Neural progenitor cell (in vitro differentiated cells): ENCODE measurements at regions not wholly inside any gene's neighbourhood (a gene's known extent, or its start where the extent isn't known, plus 50 kb on each side); places are given as distances from the start of the nearest gene placed in this dataset.

Experiments used
- DNase-seq: peaks from one replicate; pipeline ENCODE4 v3.0.0-alpha.2; 2016; ENCODE audit warnings: low spot score
- H2AFZ ChIP-seq: fragments of 200-600 bp; sonication (generic); replicated peaks from 2 replicates; pipeline ENCODE4 v1.6.1; 2016; ENCODE audit warnings: antibody characterized with exemption
- H3F3A ChIP-seq: fragments of 200-600 bp; sonication (generic); 2 replicates; pipeline ENCODE4 v1.6.1; 2016; ENCODE audit warnings: antibody characterized with exemption, low read depth
- H3K27ac ChIP-seq: fragments of 200-600 bp; sonication (generic); 2 replicates; pipeline ENCODE4 v1.5.1; 2016; ENCODE audit warnings: mild to moderate bottlenecking
- H3K27me3 ChIP-seq: fragments of 200-600 bp; sonication (generic); 2 replicates; pipeline ENCODE4 v1.6.1; 2016; ENCODE audit warnings: mild to moderate bottlenecking, moderate library complexity
- H3K36me3 ChIP-seq: fragments of 200-600 bp; sonication (generic); 2 replicates; pipeline ENCODE4 v1.5.1; 2016
- H3K4me1 ChIP-seq: fragments of 200-600 bp; sonication (generic); 2 replicates; pipeline ENCODE4 v1.6.1; 2016; ENCODE audit warnings: mixed run types
- H3K4me2 ChIP-seq: fragments of 200-600 bp; sonication (generic); 2 replicates; pipeline ENCODE4 v1.6.1; 2016
- H3K4me3 ChIP-seq: fragments of 200-600 bp; sonication (generic); 2 replicates; pipeline ENCODE4 v1.5.1; 2016
- H3K79me2 ChIP-seq: fragments of 200-600 bp; sonication (generic); 2 replicates; pipeline ENCODE4 v1.6.1; 2016; ENCODE audit warnings: low read depth
- H3K9ac ChIP-seq: fragments of 200-600 bp; sonication (generic); 2 replicates; pipeline ENCODE4 v1.6.1; 2016
- H3K9me3 ChIP-seq: fragments of 200-600 bp; sonication (generic); 2 replicates; pipeline ENCODE4 v1.5.1; 2016; ENCODE audit warnings: low read depth
- H4K20me1 ChIP-seq: fragments of 200-600 bp; sonication (generic); 2 replicates; pipeline ENCODE4 v1.6.1; 2016; ENCODE audit warnings: low read depth
- H3K27ac Mint-ChIP-seq: 3 replicates; pipeline ENCODE4 v1.8.0; 2021; ENCODE audit warnings: mixed read lengths
- H3K27me3 Mint-ChIP-seq: 2 replicates; pipeline ENCODE4 v1.8.0; 2022; ENCODE audit warnings: low read depth, mild to moderate bottlenecking, inconsistent platforms, moderate library complexity, mixed read lengths; ENCODE audit not compliant: insufficient read depth
- H3K36me3 Mint-ChIP-seq: 3 replicates; pipeline ENCODE4 v1.8.0; 2021; ENCODE audit warnings: mixed read lengths
- H3K4me1 Mint-ChIP-seq: 3 replicates; pipeline ENCODE4 v1.8.0; 2021; ENCODE audit warnings: mixed read lengths
- H3K4me3 Mint-ChIP-seq: 3 replicates; pipeline ENCODE4 v1.8.0; 2021; ENCODE audit warnings: mild to moderate bottlenecking, moderate library complexity, mixed read lengths
- H3K9me3 Mint-ChIP-seq: 3 replicates; pipeline ENCODE4 v1.8.0; 2020; ENCODE audit warnings: mixed read lengths
- EZH2 ChIP-seq: fragments of 200-600 bp; sonication (generic); IDR thresholded peaks from 2 replicates; pipeline ENCODE4 v1.6.1; 2017; ENCODE audit warnings: antibody characterized with exemption, mild to moderate bottlenecking, moderate library complexity
- EZH2phosphoT487 ChIP-seq: fragments of 200-600 bp; sonication (generic); IDR thresholded peaks from 2 replicates; pipeline ENCODE4 v1.6.1; 2017; ENCODE audit warnings: antibody characterized with exemption
- TF ChIP-seq, protein P1 (sequence below): fragments of 200-600 bp; sonication (generic); IDR thresholded peaks from 2 replicates; pipeline ENCODE4 v1.5.1; 2017; ENCODE audit warnings: antibody characterized with exemption, mild to moderate bottlenecking

DNA sequence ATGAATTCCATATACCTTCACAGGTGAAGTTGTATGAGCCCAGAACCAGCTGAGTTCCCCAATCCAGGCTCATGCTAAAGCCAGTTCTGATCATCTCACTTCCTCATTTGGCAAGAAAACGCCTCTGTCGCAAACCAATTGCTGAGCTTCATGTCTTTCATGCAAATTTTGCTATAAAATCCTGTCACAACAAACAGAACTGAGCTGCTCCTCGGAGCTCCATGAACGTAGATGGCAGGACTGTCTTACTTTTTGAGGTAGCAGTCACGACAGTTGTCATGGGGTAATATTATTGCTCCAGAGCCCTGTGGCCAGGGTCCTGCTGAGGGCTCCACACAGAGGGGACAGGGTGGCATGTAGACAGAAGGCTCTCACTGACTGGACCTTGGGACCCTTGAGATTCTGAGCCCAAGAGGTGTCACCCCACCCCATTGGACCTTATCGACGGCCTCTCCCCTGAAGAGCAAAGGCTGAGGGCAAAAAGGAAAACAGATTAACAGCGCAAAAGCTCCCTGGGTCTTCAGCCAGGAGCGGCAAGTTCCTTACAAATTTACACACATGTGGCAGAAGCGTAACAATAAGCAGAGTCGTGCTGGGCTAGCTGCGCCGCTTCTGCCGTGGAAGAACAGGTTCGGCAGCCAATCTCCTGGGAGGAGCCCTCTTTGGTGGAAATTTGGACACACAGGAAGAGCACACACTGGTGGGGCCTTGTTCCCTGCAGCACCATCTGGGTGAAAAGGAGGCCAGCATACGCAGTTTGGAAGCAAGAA is 249.2 kb downstream of the OPA1 start:
- Histone ChIP-seq H3K9me3 (no peaks in the 10 kb centered on the region), H3K27me3 (no peaks in the 10 kb centered on the region), H3K4me1 (peaks cover 11% of the 10 kb centered on the region), H3K4me3 (no peak overlapping the region), H3F3A (peaks cover 12% of the 10 kb centered on the region), H2AFZ (peak overlapping the region; percentile 17), H3K36me3 (no peaks in the 10 kb centered on the region), H4K20me1 (no peaks in the 10 kb centered on the region), H3K27ac (no peak overlapping the region), H3K9ac (no peak overlapping the region), H3K4me2 (no peak overlapping the region), H3K79me2 (no peaks in the 10 kb centered on the region)
- DNase-seq, result no peak
- H3K27me3 Mint-ChIP-seq, result peaks cover 13% of the 10 kb centered on the region
- no peak overlapping the region for H3K4me3 Mint-ChIP-seq
- peaks cover 4% of the 10 kb centered on the region for H3K9me3 Mint-ChIP-seq
- no peak overlapping the region for H3K27ac Mint-ChIP-seq
- H3K36me3 Mint-ChIP-seq, result no peaks in the 10 kb centered on the region
- TF ChIP-seq EZH2 (no peak), EZH2phosphoT487 (no peak)
- TF ChIP-seq, protein P1, sequence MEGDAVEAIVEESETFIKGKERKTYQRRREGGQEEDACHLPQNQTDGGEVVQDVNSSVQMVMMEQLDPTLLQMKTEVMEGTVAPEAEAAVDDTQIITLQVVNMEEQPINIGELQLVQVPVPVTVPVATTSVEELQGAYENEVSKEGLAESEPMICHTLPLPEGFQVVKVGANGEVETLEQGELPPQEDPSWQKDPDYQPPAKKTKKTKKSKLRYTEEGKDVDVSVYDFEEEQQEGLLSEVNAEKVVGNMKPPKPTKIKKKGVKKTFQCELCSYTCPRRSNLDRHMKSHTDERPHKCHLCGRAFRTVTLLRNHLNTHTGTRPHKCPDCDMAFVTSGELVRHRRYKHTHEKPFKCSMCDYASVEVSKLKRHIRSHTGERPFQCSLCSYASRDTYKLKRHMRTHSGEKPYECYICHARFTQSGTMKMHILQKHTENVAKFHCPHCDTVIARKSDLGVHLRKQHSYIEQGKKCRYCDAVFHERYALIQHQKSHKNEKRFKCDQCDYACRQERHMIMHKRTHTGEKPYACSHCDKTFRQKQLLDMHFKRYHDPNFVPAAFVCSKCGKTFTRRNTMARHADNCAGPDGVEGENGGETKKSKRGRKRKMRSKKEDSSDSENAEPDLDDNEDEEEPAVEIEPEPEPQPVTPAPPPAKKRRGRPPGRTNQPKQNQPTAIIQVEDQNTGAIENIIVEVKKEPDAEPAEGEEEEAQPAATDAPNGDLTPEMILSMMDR, result no peak
- H3K4me1 Mint-ChIP-seq, result peaks cover 12% of the 10 kb centered on the region

DNA sequence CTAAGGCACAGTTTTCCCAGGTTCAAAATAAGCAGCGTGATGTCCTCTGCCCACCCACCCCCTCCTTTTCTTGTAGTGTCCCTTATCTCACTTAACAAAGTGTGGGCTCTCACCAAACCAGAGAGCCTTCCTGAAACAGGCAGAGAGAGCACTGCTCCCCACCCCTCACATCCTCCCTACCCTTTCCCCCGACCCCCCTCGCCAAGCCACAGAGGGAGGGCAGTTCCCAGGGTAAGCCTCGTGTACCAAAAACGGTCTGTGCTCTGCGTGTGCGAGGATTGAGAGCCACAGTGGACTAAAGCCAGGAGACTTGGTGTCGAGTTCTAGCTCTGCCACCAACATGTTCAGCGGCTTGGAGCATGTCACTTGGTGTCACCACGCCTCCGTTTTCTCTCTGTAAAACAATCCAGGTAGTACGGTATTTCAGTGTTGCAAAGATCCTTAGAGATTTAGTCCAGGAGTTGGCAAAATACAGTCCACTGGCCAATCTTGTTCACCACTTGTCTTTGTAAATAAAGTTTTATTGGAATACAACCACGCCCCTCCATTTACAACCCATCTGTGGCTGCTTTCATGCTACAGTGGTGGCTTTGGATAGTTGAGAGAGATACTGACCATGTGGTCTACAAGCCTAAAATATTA is 249.9 kb downstream of the OPA1 start:
- Mint-ChIP-seq H3K27ac (no peak overlapping the region), H3K9me3 (peaks cover 6% of the 10 kb centered on the region), H3K36me3 (no peaks in the 10 kb centered on the region), H3K27me3 (peaks cover 18% of the 10 kb centered on the region), H3K4me1 (peaks cover 12% of the 10 kb centered on the region), H3K4me3 (no peak overlapping the region)
- Histone ChIP-seq H2AFZ (peak overlapping the region; percentile 17), H3F3A (peaks cover 12% of the 10 kb centered on the region), H3K27ac (no peak overlapping the region), H3K36me3 (no peaks in the 10 kb centered on the region), H4K20me1 (no peaks in the 10 kb centered on the region), H3K27me3 (no peaks in the 10 kb centered on the region), H3K79me2 (no peaks in the 10 kb centered on the region), H3K9ac (no peak overlapping the region), H3K4me1 (peaks cover 11% of the 10 kb centered on the region), H3K4me3 (no peak overlapping the region), H3K9me3 (no peaks in the 10 kb centered on the region), H3K4me2 (no peak overlapping the region)
- no peak for DNase-seq
- TF ChIP-seq, protein P1, result no peak
- TF ChIP-seq EZH2 (no peak), EZH2phosphoT487 (no peak)

DNA sequence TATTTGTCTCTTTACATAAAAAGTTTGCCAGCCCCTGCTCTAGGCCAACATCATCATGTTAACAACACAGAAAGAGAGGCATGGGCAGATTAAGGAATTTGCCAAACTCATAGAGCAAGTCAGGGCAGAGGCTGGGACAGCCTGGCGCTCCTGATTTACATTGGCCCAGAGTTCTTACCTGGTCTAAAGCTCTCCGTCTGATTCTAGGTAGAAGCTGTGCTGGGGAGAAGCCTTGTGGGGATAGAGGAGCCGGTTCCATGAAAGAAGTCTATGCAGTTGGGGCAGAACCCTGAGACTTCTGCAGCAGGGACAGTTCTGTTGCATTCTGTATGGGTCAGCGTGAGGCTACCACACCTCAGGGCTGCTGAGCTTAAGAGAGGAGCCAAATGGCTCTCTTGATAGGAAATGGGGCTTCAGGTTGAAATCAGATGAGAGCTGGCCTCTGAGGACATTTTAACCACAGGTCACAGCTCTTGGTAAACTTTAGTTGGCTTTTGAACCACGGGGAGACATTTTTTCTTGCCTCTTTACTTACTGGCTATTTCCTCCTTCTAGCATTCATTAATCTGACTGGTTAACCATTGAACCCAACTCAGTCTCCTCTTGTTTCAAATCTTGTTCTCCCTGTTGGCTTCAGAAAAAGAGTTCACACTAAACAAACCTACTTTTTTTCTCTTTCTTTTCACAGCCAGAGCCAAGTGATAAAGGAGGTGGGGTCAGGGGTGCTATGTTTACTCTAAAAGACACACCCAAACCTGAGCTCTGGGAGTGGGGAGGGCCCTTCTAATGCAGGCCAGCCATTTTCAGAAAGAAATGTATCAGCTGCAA is 250.7 kb downstream of the OPA1 start:
- Mint-ChIP-seq H3K4me1 (peaks cover 12% of the 10 kb centered on the region), H3K36me3 (no peaks in the 10 kb centered on the region), H3K27me3 (peaks cover 19% of the 10 kb centered on the region), H3K27ac (no peak overlapping the region), H3K9me3 (peaks cover 4% of the 10 kb centered on the region), H3K4me3 (no peak overlapping the region)
- Histone ChIP-seq H3K27ac (no peak overlapping the region), H4K20me1 (no peaks in the 10 kb centered on the region), H3K4me2 (no peak overlapping the region), H3K79me2 (no peaks in the 10 kb centered on the region), H3K4me3 (no peak overlapping the region), H3K9me3 (no peaks in the 10 kb centered on the region), H2AFZ (peak overlapping the region; percentile 77), H3K9ac (no peak overlapping the region), H3F3A (peaks cover 12% of the 10 kb centered on the region), H3K27me3 (no peaks in the 10 kb centered on the region), H3K36me3 (no peaks in the 10 kb centered on the region), H3K4me1 (peaks cover 11% of the 10 kb centered on the region)
- TF ChIP-seq EZH2 (no peak), EZH2phosphoT487 (no peak)
- TF ChIP-seq, protein P1, result no peak
- no peak for DNase-seq
